ENCODE measurements at regions not wholly inside any gene's neighbourhood (a gene's known extent, or its start where the extent isn't known, plus 50 kb on each side); places are given as distances from the start of the nearest gene placed in this dataset.

- TF ChIP-seq TAF1 (IDR thresholded peaks at IDR 0.05; ENCODE audit: low read depth, low read length) (no peak), POLR2A (IDR thresholded peaks at IDR 0.05; ENCODE audit: low read depth, low read length) (no peak), SPI1 (IDR thresholded peaks at IDR 0.05; ENCODE audit: low read depth, low read length) (no peak), POLR2AphosphoS5 (IDR thresholded peaks at IDR 0.05; ENCODE audit: low read depth, low read length) (no peak), POU2F2 (IDR thresholded peaks at IDR 0.05; ENCODE audit: low read depth, low read length) (no peak), PAX5 (IDR thresholded peaks at IDR 0.05; ENCODE audit: insufficient read depth, low read length, severe bottlenecking) (no peak)
Observed at GRCh38 chr13:106369091-106369490, 166.4 kb downstream of the EFNB2 start.

Data from GM12891 (cell line).